HFF-Myc (cell line): ENCODE measurements at regions not wholly inside any gene's neighbourhood (a gene's known extent, or its start where the extent isn't known, plus 50 kb on each side); places are given as distances from the start of the nearest gene placed in this dataset.
A peak's percentile ranks its signal among the peaks of the same experiment; 100 is the strongest.

Source experiments
- DNase-seq: peaks from one replicate; pipeline ENCODE4 v3.0.0-alpha.2; 2011; ENCODE audit warnings: low read depth; ENCODE audit errors: extremely low read depth
- H3K4me3 ChIP-seq: replicated peaks from 2 replicates; pipeline ENCODE4 v1.5.1; 2011; ENCODE audit warnings: low read depth, mild to moderate bottlenecking, control low read depth, low read length
- CTCF ChIP-seq: IDR thresholded peaks from 2 replicates; pipeline ENCODE4 v1.5.1; 2012; ENCODE audit warnings: mild to moderate bottlenecking, low read depth, low read length, control low read depth; ENCODE audit errors: missing control alignments

GRCh38 chr18:75862458-75862857 is 435.0 kb upstream of the SMIM21 start:
- no peak overlapping the region for H3K4me3 ChIP-seq
- no peak for TF ChIP-seq CTCF
- no peak for DNase-seq

- H3K4me3 ChIP-seq, result no peak overlapping the region
- no peak for TF ChIP-seq CTCF
- no peak for DNase-seq
Observed at GRCh38 chr18:75860166-75860565, 432.7 kb upstream of the SMIM21 start.

- TF ChIP-seq CTCF, result no peak
- no peak overlapping the region for H3K4me3 ChIP-seq
Observed at GRCh38 chr18:75859533-75859932, 432.0 kb upstream of the SMIM21 start.

GRCh38 chr18:75858754-75859153 is 431.3 kb upstream of the SMIM21 start:
- no peak for DNase-seq
- TF ChIP-seq CTCF, result no peak
- no peak overlapping the region for H3K4me3 ChIP-seq

More at GRCh38 chr18:75859533-75859932, 432.0 kb upstream of the SMIM21 start:
- no peak for DNase-seq

GRCh38 chr18:75857558-75857957 is 430.1 kb upstream of the SMIM21 start:
- no peak for TF ChIP-seq CTCF
- no peak for DNase-seq
- H3K4me3 ChIP-seq, result no peak overlapping the region

GRCh38 chr18:75854808-75855207 is 427.3 kb upstream of the SMIM21 start:
- no peak for DNase-seq
- TF ChIP-seq CTCF, result no peak
- no peak overlapping the region for H3K4me3 ChIP-seq

GRCh38 chr18:75854174-75854573 is 426.7 kb upstream of the SMIM21 start:
- peak; percentile 3 for DNase-seq
- H3K4me3 ChIP-seq, result no peak overlapping the region
- TF ChIP-seq CTCF, result peak; percentile 62
